T-helper 1 cell (primary cell): ENCODE measurements at regions not wholly inside any gene's neighbourhood (a gene's known extent, or its start where the extent isn't known, plus 50 kb on each side); places are given as distances from the start of the nearest gene placed in this dataset.
"Not testable (repeated sequence)": the region's sequence is repeated elsewhere in the genome, so short reads cannot be mapped to it uniquely, and the experiment has no call there.

ENCODE experiments used
- DNase-seq, 5 donors: peaks; one replicate each; pipeline ENCODE4 v3.0.0-alpha.2; 2012 to 2020

DNA sequence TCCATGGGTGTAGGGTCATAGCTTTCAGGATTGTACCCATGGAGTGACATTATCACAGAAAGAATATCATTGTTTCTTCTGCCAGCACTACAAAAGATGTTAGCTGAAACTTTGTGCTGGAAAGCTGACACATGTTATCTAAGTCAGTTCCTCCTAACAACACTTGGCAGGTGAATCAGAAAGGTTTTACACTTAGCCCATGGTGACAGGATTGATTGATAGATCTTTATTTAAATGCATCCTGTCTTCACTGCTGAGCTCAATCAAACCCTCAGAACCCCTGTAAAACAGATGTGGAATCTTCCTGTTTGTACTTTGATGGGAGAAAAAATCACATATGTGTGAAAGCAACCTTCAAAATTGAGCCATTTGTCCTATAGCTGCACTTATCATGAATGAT, 811.5 kb upstream of the ANO3 start:
- DNase-seq: no peak

GRCh38 chr11:25527841-25528240, 804.1 kb upstream of the ANO3 start:
- DNase-seq: no peak

DNA sequence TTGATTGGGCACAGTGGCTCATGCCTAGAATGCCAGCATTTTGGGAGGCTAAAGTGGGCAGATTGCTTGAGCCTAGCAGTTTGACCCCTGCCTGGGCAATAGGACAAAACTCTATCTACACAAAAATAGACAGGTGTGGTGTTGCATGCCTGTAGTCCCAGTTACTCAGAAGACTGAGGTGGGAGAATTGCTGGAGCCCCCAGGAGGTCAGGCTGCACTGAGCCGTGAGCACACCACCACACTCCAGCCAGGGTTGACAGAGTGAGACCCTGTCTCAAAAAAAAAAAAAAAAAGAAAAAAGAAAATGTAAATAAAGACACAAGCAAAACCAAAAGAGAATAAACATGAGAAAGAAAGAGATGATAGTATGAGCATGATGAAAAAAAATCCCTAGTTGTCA, 802.4 kb upstream of the ANO3 start:
- no peak for DNase-seq

- no peak for DNase-seq
Observed at GRCh38 chr11:25535467-25536272, 796.3 kb upstream of the ANO3 start.

- DNase-seq: no peak
Observed at GRCh38 chr11:25536289-25536688, 795.6 kb upstream of the ANO3 start.

GRCh38 chr11:25537393-25537792, 794.5 kb upstream of the ANO3 start:
- DNase-seq: no peak

DNA sequence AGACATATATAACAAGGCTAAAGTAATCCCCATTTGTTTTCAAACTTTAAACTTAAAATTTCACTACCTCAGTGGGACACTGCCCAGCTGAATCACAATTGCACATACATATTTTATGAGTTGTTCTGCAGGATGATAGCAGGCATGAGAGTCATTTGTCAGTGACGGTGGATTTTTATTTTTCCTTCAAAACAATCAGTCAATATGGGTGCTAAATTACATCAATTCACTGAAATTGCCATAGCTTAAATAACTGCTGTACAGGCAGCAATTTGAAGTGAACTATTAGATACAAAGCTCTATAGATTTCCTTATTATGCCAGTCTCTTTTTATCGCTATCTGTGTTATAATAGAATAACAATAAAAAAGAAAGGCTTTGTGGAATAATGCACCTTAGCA, 784.6 kb upstream of the ANO3 start:
- no peak for DNase-seq

GRCh38 chr11:25562417-25562816, 769.5 kb upstream of the ANO3 start:
- DNase-seq: no peak

GRCh38 chr11:25565846-25566245, 766.1 kb upstream of the ANO3 start:
- DNase-seq: no peak

GRCh38 chr11:25566298-25567200, 765.4 kb upstream of the ANO3 start:
- DNase-seq: no peak

GRCh38 chr11:25576320-25576719, 755.6 kb upstream of the ANO3 start:
- DNase-seq: no peak

DNA sequence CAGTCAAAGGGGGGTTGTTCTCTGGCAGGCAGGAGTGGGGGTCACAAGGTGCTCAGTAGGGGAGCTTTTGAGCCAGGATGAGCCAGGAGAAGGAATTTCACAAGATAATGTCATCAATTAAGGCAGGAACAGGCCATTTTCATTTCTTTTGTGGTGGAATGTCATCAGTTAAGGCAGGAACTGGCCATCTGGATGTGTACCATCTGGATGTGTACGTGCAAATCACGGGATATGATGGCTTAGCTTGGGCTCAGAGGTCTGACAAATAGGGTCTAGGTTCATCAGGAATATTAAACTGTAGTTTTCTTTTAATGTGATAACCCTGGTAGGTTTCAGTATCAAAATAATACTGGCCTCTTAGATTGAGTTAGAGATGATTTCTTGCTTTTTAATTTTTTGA, 752.4 kb upstream of the ANO3 start:
- not testable (repeated sequence) for DNase-seq

DNA sequence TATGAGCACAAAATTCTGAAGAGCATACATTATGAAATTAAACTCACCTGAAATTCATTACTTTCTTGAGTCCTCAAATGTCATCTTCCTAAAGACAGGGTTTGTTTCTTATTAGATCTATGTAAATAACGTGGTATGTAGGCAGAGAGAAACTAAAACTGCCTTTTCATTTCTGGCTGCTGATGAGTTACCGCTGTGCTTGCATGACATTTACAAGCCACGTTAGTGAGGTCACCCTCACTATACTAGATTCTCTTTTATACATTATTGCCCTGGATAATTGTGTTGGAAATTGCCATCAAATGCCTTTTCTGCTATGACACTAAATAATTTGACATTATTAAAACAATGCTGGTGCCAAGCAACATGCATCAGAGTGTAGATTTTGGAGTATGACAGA, 748.3 kb upstream of the ANO3 start:
- no peak for DNase-seq

DNA sequence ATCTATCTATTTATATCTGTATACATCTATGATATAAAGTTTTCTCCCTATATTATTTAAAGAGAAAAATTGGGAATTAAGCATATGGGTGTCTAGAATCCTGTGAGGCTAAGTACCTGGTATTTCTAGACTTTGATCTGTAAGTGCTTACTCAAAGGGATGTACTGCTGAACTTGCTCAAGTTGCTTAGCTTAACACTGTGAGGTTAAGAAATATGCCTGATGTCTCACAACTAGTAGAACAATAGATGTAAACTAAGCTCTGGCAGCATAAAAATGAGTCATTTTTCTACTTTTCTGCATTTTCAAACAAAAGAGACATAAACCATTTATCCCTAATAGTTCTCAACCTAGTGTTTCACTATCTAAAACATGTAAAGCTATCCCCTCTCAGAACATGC, 744.4 kb upstream of the ANO3 start:
- no peak for DNase-seq

DNA sequence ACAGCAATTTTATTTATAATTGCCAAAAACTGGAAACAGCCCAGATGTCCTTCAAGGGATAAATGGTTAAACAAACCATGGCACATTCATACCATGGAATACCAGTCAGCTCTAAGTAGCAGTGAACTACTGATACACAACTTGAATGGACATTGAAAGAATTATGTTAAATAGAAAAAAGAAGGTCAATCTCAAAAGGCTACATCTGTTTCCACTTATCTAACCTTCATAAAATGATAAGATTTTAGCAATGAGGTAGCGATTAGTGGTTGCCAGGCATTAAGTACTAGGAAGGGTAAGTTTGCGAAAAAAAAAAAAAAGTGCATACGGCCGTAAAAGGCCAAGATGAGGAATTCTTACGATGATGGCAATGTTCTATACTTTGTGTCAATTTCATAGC, 738.7 kb upstream of the ANO3 start:
- DNase-seq: no peak

- DNase-seq: no peak
Observed at GRCh38 chr11:25596701-25597100, 735.2 kb upstream of the ANO3 start.

DNA sequence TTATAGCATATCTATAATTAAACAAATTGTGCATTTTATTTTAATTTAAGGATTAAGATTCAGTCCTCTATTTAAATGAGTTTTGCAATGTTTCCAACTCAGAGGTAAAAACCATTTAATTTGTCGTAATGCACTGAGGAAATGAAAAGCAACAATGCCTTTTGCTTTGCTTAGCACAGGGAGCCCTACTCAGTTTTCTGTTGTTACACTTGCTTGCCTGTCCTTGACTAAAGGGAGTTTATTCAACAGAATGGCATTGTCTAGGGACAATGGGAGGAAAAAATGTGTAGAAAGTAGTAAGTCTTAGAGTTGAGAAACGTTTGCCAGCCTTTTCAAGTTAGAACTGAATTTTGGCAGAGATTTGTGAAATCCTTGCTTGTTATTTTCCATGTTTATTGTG, 734.2 kb upstream of the ANO3 start:
- DNase-seq: no peak

- no peak for DNase-seq
Observed at GRCh38 chr11:25602149-25602548, 729.8 kb upstream of the ANO3 start.

- no peak for DNase-seq
Observed at GRCh38 chr11:25602959-25603358, 729.0 kb upstream of the ANO3 start.

DNA sequence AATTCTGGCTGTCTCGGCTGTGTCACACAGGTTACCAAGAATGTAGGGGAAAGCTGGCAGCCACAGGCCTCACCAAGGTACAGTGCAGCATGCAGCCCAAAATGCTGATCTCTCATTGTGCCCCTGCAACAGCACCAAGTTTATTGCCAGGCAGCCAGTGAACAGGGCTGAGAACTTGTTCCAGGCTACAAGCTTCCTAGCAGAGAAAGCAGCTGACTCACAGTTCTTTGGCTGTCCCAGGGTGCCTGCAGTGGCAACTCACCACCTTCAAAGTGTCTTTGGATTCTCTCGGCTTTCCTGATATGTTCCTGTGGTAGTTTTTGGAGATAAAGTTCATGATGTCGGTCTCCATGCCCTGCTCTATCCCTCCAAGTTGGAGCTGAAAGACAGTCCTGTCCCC, 719.1 kb upstream of the ANO3 start:
- no peak for DNase-seq

- DNase-seq: no peak
Observed at GRCh38 chr11:25613451-25613850, 718.5 kb upstream of the ANO3 start.

- DNase-seq: no peak
Observed at GRCh38 chr11:25613865-25614264, 718.1 kb upstream of the ANO3 start.

DNA sequence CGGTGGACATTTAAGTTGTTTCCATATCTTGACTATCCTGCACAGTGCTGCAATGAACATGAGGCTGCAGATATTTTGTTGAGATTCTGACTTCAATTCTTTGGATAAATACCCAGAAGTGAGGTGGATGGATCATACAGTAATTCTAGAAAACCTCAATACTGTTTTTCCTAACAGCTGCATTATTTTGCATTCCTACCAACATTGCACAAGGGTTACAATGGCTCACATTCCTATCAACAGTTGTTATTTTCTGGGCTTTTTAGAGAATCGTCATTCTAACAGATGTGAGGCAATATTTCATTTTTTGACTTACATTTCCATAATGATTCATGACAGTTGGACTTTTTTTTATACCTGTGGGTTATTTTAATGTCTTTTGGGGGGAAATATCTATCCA, 716.9 kb upstream of the ANO3 start:
- DNase-seq: no peak

- DNase-seq: no peak
Observed at GRCh38 chr11:25615841-25616240, 716.1 kb upstream of the ANO3 start.
